Posterior cingulate gyrus (tissue), 11 donors: ENCODE measurements at regions not wholly inside any gene's neighbourhood (a gene's known extent, or its start where the extent isn't known, plus 50 kb on each side); places are given as distances from the start of the nearest gene placed in this dataset.
A peak's percentile ranks its signal among the peaks of the same experiment; 100 is the strongest.

ENCODE experiments used
- DNase-seq, 10 donors: peaks; one replicate each; pipeline versions ENCODE4 v3.0.0 to v3.0.0-alpha.2; 2020 to 2021; ENCODE audit warnings: mixed read lengths in 3 of 10
- intact Hi-C: fragments of 100-400 bp; cut with DNase I; formaldehyde crosslinking; loops from one replicate; pipeline ENCODE4 v1.15.1; 2023

DNA sequence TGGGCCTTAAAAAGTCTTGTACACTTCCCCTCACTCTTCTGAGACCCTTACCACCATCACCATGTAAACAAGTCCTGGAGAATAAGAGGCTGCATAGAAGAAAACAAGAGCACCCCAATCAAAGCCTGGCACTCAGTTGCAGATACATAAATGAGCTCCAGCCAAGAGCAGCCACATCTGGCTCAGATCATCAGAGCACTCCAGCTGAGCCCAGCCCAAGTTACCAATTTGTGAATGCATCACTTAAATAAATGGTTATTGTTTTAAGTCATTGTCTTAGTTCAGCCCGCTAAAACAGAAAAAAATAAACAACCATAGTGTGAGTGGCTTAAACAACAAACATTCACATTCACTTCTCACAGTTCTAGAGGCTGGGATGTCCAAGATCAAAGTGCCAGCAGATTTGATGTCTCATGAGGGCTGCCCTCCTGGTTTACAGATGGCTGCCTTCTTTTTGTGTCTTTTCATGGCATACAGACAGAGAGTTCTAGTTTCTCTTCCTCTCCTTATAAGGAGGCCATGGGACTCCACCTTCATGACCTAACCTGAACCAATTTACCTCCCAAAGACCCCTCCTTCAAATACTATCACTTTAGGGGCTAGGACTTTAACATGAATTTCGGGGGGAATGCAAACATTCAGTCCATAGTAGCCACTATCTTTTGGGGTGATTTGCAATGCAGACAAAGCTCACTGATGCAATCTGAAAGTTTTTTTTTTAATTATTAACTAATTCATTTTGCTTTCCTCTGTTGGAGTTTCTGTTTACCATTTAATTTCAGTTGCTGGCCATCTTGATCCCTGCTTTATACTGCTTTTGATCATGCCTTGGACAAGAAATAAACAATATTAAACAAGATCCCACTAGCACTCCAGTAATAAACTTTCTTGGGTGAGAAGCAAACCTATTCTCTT, 187.5 kb upstream of the ACVR2A start:
- intact Hi-C loops = no loop called here
- DNase-seq = no peak

DNA sequence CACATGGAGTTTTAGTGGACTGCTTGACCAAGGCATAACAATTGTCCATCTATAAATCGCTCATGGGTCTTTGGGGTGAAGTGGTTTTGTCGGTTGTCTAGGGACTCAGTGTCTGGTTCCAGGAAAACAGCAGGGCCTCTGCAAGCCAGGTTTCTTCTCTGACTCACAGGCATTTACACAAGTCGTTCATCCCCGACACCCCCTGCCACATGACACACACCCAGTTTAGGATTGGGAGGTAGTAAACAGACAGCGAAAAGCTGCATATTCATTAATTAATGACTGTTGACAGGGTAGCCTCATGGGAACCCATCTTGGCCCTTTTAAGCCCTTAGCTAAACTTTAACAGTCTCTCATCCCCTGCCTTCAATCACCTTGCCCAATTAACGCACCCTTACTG, 194.8 kb upstream of the ACVR2A start:
- no peak for DNase-seq
- intact Hi-C loops = no loop called here

GRCh38 chr2:147649286-147649685, 195.5 kb upstream of the ACVR2A start:
- intact Hi-C loops = no loop called here
- peak in 1 of 10 donors; percentile 68 for DNase-seq

GRCh38 chr2:147648471-147648870, 196.4 kb upstream of the ACVR2A start:
- DNase-seq = no peak
- intact Hi-C loops = no loop called here

DNA sequence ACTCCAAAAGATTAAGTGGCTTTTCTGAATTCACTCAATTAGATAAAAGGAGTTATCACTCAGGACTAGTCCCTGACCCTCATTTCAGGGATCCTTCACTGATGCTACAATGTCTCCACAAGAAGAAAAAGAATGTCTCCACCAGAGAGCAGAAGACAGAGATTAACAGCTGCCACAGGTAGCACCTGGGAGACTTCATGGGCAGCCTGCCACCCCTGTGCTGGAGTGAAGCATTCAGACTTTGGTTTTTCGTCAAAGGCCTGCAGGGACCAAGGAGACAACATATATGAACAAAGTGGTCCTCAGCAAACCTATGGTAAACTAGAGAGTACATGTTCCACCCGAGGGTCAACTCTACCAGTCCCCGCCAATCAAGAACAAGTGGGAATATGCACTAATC, 197.0 kb upstream of the ACVR2A start:
- intact Hi-C loops = no loop called here
- no peak for DNase-seq

GRCh38 chr2:147646818-147647468, 197.9 kb upstream of the ACVR2A start:
- intact Hi-C loops = no loop called here
- DNase-seq = no peak

DNA sequence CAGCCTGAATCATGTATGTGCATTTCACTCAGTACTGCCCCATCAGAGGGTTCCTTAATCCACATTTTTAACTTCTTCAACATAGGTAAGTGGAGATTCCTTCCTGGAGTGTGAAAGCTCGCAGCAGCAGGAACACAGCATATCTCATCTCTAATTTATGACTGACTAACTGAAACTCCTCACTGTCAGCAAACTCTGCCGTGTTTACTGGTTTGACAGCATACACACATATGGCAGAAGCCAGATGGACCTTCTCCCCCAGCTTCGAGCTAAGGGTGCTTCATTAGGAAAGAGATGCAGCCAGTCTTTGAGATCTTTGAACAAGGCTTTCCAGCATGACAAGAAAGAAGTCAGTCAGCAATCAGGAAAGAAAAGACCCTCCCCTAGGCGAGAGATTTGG, 200.3 kb upstream of the ACVR2A start:
- intact Hi-C loops = no loop called here

GRCh38 chr2:147642765-147643164, 202.1 kb upstream of the ACVR2A start:
- no peak for DNase-seq
- intact Hi-C loops = no loop called here

More for the DNA sequence above, 200.3 kb upstream of the ACVR2A start:
- DNase-seq = no peak

DNA sequence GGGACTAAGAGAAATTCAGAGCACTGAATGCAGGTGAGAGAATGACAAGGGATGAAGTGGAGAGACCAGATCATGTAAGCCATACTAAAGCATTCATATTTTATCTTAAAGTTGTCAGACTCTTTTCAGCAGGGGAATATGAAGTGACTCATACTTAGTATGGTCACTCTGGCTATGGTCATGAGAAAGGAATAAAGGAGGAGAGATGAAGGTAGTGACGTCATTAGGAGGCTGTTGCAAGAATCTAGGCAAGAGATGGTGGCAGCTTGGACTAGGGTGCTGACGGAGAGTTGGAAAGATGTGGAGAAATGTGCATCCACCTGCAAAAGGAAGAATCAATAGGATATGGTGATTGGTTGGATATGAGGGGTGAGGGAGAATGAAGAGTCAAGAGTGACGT, 203.2 kb upstream of the ACVR2A start:
- DNase-seq = no peak
- intact Hi-C loops = no loop called here

- intact Hi-C loops = no loop called here
- no peak for DNase-seq
These were observed 204.9 kb upstream of the ACVR2A start for GRCh38 chr2:147639891-147640290.

GRCh38 chr2:147639386-147639785, 205.4 kb upstream of the ACVR2A start:
- intact Hi-C loops = no loop called here
- DNase-seq = no peak

DNA sequence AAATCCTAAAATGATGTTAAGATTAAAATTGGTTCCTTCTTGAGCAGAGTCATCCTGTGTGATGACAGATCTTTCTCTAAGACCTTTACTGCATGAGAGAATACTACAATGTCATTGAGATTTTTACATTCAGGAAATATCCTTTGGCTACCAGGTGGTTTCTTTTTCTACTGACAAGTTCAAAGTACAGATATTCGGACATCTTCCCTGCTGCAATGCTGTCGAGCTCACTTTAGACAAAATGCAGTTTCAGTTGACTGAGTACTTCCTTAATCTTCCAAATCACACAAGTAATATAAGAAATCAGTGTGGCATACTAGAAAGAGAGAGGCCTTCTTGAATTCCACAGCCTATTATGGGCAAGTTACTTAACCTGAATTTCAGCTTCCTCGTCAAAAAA, 207.9 kb upstream of the ACVR2A start:
- no peak for DNase-seq
- intact Hi-C loops = no loop called here

- no peak for DNase-seq
- intact Hi-C loops = no loop called here
These were observed 208.5 kb upstream of the ACVR2A start for GRCh38 chr2:147636238-147636882.

DNA sequence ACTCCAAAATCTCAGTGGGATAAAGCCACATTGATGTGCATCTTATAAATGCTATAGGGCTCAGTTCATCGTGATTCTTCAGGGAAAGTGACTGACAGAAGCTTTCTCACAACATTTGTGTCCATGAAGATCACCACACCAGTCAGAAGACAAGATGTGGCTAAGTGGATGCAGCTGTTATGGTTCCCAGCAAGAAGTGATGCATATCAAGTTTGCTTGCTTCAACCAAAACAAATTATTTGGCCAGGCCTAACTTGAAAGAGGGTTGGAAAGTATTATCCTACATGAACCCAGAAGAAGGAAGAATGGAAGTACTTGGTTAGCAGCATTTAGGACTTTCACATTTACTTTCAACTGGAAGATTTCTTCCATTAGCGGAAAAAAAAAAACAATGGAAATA, 210.0 kb upstream of the ACVR2A start:
- DNase-seq = no peak
- intact Hi-C loops = no loop called here

GRCh38 chr2:147632198-147632597, 212.6 kb upstream of the ACVR2A start:
- intact Hi-C loops = no loop called here
- DNase-seq = no peak

DNA sequence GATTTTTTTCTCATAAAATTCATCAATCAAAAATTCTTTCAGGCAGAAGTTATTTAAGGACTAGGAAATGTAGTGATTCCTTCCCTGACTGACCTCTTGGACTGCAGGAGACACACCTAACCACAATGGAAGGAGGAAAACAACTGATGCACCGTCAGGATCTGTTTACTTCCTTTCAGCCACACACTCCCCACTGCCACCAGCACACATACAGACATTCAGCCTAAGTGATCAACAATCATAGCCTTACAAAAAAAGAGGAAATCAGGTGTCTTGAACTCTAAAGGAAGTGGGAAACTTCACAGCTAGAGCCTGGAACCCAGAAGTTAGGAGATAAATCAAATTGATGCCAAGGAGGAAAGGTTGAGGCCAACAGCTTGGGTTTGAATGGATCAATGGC, 213.5 kb upstream of the ACVR2A start:
- no peak for DNase-seq
- intact Hi-C loops = no loop called here

- no peak for DNase-seq
- intact Hi-C loops = no loop called here
These were observed 214.2 kb upstream of the ACVR2A start for GRCh38 chr2:147630585-147630984.

GRCh38 chr2:147628971-147629421, 215.8 kb upstream of the ACVR2A start:
- no peak for DNase-seq
- intact Hi-C loops = no loop called here

DNA sequence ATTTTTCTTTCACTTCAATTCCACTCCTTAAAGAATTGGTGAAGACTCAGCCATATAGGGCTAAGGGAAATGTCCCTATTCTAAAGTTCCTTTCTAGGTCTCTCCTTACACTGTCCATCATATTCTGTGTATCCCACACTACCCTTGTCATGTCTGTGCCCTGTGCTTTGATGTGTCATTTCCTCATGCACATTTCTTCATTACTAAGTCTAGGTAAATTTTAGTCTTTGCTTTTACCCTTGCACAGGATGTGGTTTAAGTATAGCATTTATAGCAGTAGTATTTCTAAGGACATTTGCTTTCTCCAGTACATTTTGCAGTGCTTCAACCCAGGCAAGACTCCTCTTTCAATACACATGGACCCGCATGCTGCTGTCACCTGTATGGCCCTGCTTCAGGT, 221.5 kb upstream of the ACVR2A start:
- DNase-seq = no peak
- intact Hi-C loops = no loop called here

DNA sequence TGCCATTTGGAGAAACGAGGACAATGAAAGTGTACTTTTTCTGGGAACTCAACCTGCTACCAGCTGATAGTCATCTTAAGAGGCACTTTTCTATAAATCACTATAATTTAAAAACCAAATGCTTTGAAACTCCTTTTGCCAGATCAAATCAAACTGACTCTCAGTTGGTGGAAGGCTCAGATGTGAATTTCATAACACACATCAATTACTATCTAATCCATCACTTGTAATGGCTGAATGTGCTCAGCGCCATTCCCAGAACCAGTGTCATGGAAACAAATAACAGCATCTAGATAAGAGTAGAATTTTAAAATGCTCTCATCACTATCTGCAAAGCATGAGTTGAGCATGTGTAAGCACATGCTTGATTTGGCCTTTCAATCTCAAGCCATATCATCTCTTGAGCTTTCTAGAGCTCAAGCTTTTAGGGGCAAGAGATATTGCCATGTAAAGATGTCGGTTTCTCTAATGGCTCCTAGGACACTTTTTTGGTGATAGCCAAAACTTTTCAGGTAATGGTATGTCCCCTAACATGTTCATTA, 223.1 kb upstream of the ACVR2A start:
- intact Hi-C loops = no loop called here
- no peak for DNase-seq

GRCh38 chr2:147619808-147620207, 225.0 kb upstream of the ACVR2A start:
- no peak for DNase-seq
- intact Hi-C loops = no loop called here
